Astrocyte of the cerebellum (primary cell): ENCODE measurements at regions not wholly inside any gene's neighbourhood (a gene's known extent, or its start where the extent isn't known, plus 50 kb on each side); places are given as distances from the start of the nearest gene placed in this dataset.

Experiments
- DNase-seq: peaks from one replicate; pipeline ENCODE4 v3.0.0-alpha.2; 2011; ENCODE audit warnings: low read depth
- H3K4me3 ChIP-seq: 2 replicates; pipeline ENCODE4 v1.5.1; 2011; ENCODE audit warnings: mild to moderate bottlenecking, low read depth, low read length, moderate library complexity
- CTCF ChIP-seq: IDR thresholded peaks from 2 replicates; pipeline ENCODE4 v1.5.1; 2012; ENCODE audit warnings: low read length, low read depth, moderate library complexity, mild to moderate bottlenecking; ENCODE audit errors: missing control alignments
- in situ Hi-C: cut with HindIII; loops from 2 replicates; pipeline ENCODE4 v1.10.0; 2017; ENCODE audit warnings: low sequenced_read_pairs

GRCh38 chr1:80048716-80049115 is 1042.2 kb upstream of the ADGRL4 start:
- no peak for DNase-seq
- TF ChIP-seq CTCF, result no peak
- H3K4me3 ChIP-seq, result no peak overlapping the region
- in situ Hi-C loops, result no loop called here

- peak; percentile 16 for DNase-seq
- in situ Hi-C loops, result no loop called here
- H3K4me3 ChIP-seq, result no peak overlapping the region
- TF ChIP-seq CTCF, result no peak
Measured at GRCh38 chr1:80047791-80048190, 1041.3 kb upstream of the ADGRL4 start.

- no peak for TF ChIP-seq CTCF
- no peak overlapping the region for H3K4me3 ChIP-seq
- in situ Hi-C loops, result no loop called here
- DNase-seq, result no peak
Measured at GRCh38 chr1:80044662-80045061, 1038.1 kb upstream of the ADGRL4 start.

- no peak for TF ChIP-seq CTCF
- H3K4me3 ChIP-seq, result no peak overlapping the region
- in situ Hi-C loops, result no loop called here
- no peak for DNase-seq
Measured at GRCh38 chr1:80036690-80037432, 1030.3 kb upstream of the ADGRL4 start.

- DNase-seq, result no peak
- no peak for TF ChIP-seq CTCF
- H3K4me3 ChIP-seq, result no peak overlapping the region
- in situ Hi-C loops, result no loop called here
Measured at GRCh38 chr1:80023358-80023757, 1016.8 kb upstream of the ADGRL4 start.

- no peak for TF ChIP-seq CTCF
- in situ Hi-C loops, result no loop called here
- DNase-seq, result no peak
- H3K4me3 ChIP-seq, result no peak overlapping the region
Measured at GRCh38 chr1:80021891-80022290, 1015.4 kb upstream of the ADGRL4 start.
